Cerebellar nuclear complex (tissue), 1 donor: ENCODE measurements at regions not wholly inside any gene's neighbourhood (a gene's known extent, or its start where the extent isn't known, plus 50 kb on each side); places are given as distances from the start of the nearest gene placed in this dataset.
"Not testable (repeated sequence)": the region's sequence is repeated elsewhere in the genome, so short reads cannot be mapped to it uniquely, and the experiment has no call there.

Experiments
- DNase-seq, 2 experiments: peaks; one replicate each; lab custom pipeline; 2025; lab: John Stamatoyannopoulos, UW

GRCh38 chr10:125605167-125605566 is 77.8 kb downstream of the TEX36 start:
- DNase-seq = no peak

- no peak for DNase-seq
Observed at GRCh38 chr10:125602825-125603224, 80.1 kb downstream of the TEX36 start.

- no peak for DNase-seq
Observed at GRCh38 chr10:125599194-125599593, 83.8 kb downstream of the TEX36 start.

- no peak for DNase-seq
Observed at GRCh38 chr10:125595911-125596310, 87.1 kb downstream of the TEX36 start.

- DNase-seq = no peak
Observed at GRCh38 chr10:125593644-125594043, 89.3 kb downstream of the TEX36 start.

GRCh38 chr10:125592897-125593296 is 90.1 kb downstream of the TEX36 start:
- no peak for DNase-seq

GRCh38 chr10:125591886-125592285 is 91.1 kb downstream of the TEX36 start:
- no peak for DNase-seq

GRCh38 chr10:125588738-125589137 is 94.2 kb downstream of the TEX36 start:
- not testable (repeated sequence) for DNase-seq

- DNase-seq = no peak
Observed at GRCh38 chr10:125584954-125585353, 98.0 kb downstream of the TEX36 start.

- no peak for DNase-seq
Observed at GRCh38 chr10:125578658-125579315, 104.2 kb downstream of the TEX36 start.

GRCh38 chr10:125575843-125576242 is 107.1 kb downstream of the TEX36 start:
- no peak for DNase-seq

GRCh38 chr10:125568156-125568555 is 114.8 kb downstream of the TEX36 start:
- no peak for DNase-seq

- DNase-seq = no peak
Observed at GRCh38 chr10:125567529-125567928, 115.4 kb downstream of the TEX36 start.

GRCh38 chr10:125565046-125565445 is 117.9 kb downstream of the TEX36 start:
- no peak for DNase-seq

- DNase-seq = no peak
Observed at GRCh38 chr10:125564570-125564969, 118.4 kb downstream of the TEX36 start.

- no peak for DNase-seq
Observed at GRCh38 chr10:125562737-125563136, 120.2 kb downstream of the TEX36 start.

GRCh38 chr10:125560947-125561346 is 122.0 kb downstream of the TEX36 start:
- no peak for DNase-seq

GRCh38 chr10:125559210-125559609 is 123.8 kb downstream of the TEX36 start:
- DNase-seq = no peak

GRCh38 chr10:125557801-125558505 is 125.0 kb downstream of the TEX36 start:
- no peak for DNase-seq

GRCh38 chr10:125557311-125557710 is 125.7 kb downstream of the TEX36 start:
- DNase-seq = no peak

GRCh38 chr10:125556882-125557281 is 126.1 kb downstream of the TEX36 start:
- no peak for DNase-seq

- DNase-seq = no peak
Observed at GRCh38 chr10:125555743-125556142, 127.2 kb downstream of the TEX36 start.

GRCh38 chr10:125555267-125555666 is 127.7 kb downstream of the TEX36 start:
- no peak for DNase-seq

- no peak for DNase-seq
Observed at GRCh38 chr10:125554753-125555152, 128.2 kb downstream of the TEX36 start.
